Activated naive CD8-positive, alpha-beta T cell treated with anti-CD3 and anti-CD28 coated beads, Interleukin-2, amount 50 U/mL, for 24 hours (primary cell): ENCODE measurements at regions not wholly inside any gene's neighbourhood (a gene's known extent, or its start where the extent isn't known, plus 50 kb on each side); places are given as distances from the start of the nearest gene placed in this dataset.
"Not testable (repeated sequence)": the region's sequence is repeated elsewhere in the genome, so short reads cannot be mapped to it uniquely, and the experiment has no call there.

Experiments
- ATAC-seq: fragments of 150-1000 bp; cut with Tn5 transposase; one replicate; pipeline ENCODE4 v1.10.0; 2021
- DNase-seq: peaks from one replicate; pipeline ENCODE4 v3.0.0; 2021
- H3K27ac Mint-ChIP-seq: one replicate; pipeline ENCODE4 v1.8.0; 2021; ENCODE audit warnings: mild to moderate bottlenecking, mixed read lengths
- H3K27me3 Mint-ChIP-seq: one replicate; pipeline ENCODE4 v1.8.0; 2021; ENCODE audit warnings: mixed read lengths
- H3K36me3 Mint-ChIP-seq: one replicate; pipeline ENCODE4 v1.8.0; 2021; ENCODE audit warnings: low read depth, mixed read lengths
- H3K4me1 Mint-ChIP-seq: one replicate; pipeline ENCODE4 v1.8.0; 2021; ENCODE audit warnings: mixed read lengths
- H3K4me3 Mint-ChIP-seq: one replicate; pipeline ENCODE4 v1.8.0; 2021; ENCODE audit warnings: mild to moderate bottlenecking, moderate library complexity, mixed read lengths
- H3K9me3 Mint-ChIP-seq: one replicate; pipeline ENCODE4 v1.8.0; 2021; ENCODE audit warnings: mixed read lengths

DNA sequence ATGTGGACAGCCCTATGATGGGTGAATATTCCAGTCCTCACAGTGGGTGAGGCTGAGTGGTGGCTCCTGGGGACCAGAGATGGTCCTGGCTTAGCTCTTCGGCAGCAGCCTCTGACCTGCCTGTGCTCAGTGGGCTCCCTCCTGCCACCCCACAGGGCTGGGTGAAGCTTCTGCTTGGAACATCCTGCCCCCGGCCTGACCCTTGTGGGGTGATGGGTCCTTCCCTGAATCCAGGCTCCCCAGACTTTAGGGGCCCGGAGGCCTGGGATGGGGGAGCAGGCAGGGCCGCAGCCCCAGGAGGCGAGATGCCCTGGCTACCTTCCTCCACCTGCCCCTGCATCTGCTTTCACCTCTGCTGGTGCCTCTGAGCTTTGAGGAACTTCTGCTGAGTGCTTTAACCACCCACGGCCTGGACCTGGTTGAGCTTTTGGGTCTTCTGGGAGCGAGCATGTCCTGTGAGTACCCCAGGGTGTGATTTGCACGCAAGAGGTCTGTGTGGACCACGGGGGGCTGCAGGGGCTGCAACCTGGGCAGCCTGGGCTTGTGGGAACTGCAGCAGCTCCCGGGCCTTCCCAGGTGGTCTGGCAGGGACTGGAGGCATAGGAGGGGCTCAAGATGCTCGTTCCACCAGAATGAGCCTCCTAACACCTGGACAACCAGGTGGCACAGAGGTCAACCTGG, 159.5 kb downstream of the KIF26A start:
- no peaks in the 10 kb centered on the region for H3K36me3 Mint-ChIP-seq
- H3K4me1 Mint-ChIP-seq = no peaks in the 10 kb centered on the region
- no peak overlapping the region for H3K27ac Mint-ChIP-seq
- DNase-seq (no peak), ATAC-seq (no peak)
- no peak overlapping the region for H3K4me3 Mint-ChIP-seq
- peaks cover 4% of the 10 kb centered on the region for H3K27me3 Mint-ChIP-seq
- no peaks in the 10 kb centered on the region for H3K9me3 Mint-ChIP-seq

DNA sequence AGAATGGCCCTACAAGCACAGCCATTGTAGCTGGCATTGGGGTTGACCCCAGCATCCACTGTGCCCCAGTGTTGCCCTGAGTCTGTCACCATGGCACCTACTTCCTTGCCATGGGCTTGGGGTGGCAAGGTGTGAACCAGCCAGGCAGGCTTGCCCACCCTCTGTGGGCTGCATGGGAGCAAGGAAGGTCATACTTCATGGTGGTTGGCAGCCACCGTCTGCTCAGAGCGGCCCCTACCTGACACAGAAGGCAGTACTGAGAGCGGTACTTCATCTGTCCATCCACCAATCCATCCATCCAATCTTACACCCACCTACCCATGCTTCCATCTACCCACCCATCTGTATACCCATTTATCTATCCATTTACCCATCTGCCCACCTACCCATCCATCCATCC, 160.1 kb downstream of the KIF26A start:
- DNase-seq (no peak), ATAC-seq (no peak)
- no peak overlapping the region for H3K27ac Mint-ChIP-seq
- no peaks in the 10 kb centered on the region for H3K4me1 Mint-ChIP-seq
- no peaks in the 10 kb centered on the region for H3K36me3 Mint-ChIP-seq
- H3K27me3 Mint-ChIP-seq = peaks cover 4% of the 10 kb centered on the region
- no peaks in the 10 kb centered on the region for H3K9me3 Mint-ChIP-seq
- no peak overlapping the region for H3K4me3 Mint-ChIP-seq

GRCh38 chr14:104299993-104300761, 161.8 kb downstream of the KIF26A start:
- no peaks in the 10 kb centered on the region for H3K4me1 Mint-ChIP-seq
- no peak overlapping the region for H3K4me3 Mint-ChIP-seq
- ATAC-seq (no peak), DNase-seq (no peak)
- H3K27me3 Mint-ChIP-seq = no peaks in the 10 kb centered on the region
- no peaks in the 10 kb centered on the region for H3K36me3 Mint-ChIP-seq
- no peak overlapping the region for H3K27ac Mint-ChIP-seq
- H3K9me3 Mint-ChIP-seq = no peaks in the 10 kb centered on the region

- no peak for ATAC-seq
- H3K4me3 Mint-ChIP-seq = no peak overlapping the region
- H3K36me3 Mint-ChIP-seq = no peaks in the 10 kb centered on the region
- no peaks in the 10 kb centered on the region for H3K27me3 Mint-ChIP-seq
- no peaks in the 10 kb centered on the region for H3K9me3 Mint-ChIP-seq
- H3K27ac Mint-ChIP-seq = no peak overlapping the region
- DNase-seq = no peak
- no peaks in the 10 kb centered on the region for H3K4me1 Mint-ChIP-seq
Observed at GRCh38 chr14:104301731-104302460, 163.5 kb downstream of the KIF26A start.

DNA sequence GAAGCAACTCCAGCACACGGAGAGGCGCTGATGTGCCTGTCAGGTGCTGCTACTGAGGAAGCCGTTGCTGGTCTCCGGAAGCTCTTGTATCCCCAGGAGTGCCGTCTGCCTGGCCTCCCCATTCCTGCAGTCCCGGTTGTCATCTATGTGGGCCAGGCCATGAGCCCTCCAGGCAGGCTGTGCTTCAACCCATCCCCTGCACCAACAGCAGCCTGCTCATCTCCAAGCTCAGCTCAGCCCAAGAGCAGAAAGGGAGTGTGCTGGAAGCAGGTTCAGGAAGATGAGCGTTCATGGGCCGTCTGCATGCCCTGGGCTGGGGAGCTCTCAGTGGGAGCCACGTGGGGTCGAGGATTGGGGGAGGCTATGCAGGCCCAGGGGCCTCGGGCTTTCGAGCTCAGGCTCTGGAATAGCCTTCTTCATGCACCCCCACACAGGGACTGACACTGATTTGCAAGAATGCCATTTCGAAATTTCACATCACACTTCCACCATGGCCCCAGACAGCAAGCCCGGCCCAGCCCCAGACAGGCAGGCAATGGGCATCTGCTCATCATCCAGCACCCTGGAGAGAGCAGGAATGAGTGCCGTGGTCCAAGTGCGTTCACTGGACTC, 164.5 kb downstream of the KIF26A start:
- Mint-ChIP-seq H3K27ac (no peak overlapping the region), H3K4me3 (no peak overlapping the region), H3K4me1 (no peaks in the 10 kb centered on the region), H3K27me3 (no peaks in the 10 kb centered on the region), H3K9me3 (no peaks in the 10 kb centered on the region), H3K36me3 (no peaks in the 10 kb centered on the region)
- ATAC-seq = no peak
- DNase-seq = no peak

- H3K36me3 Mint-ChIP-seq = no peaks in the 10 kb centered on the region
- no peak overlapping the region for H3K4me3 Mint-ChIP-seq
- no peaks in the 10 kb centered on the region for H3K4me1 Mint-ChIP-seq
- no peak for DNase-seq
- H3K27me3 Mint-ChIP-seq = no peaks in the 10 kb centered on the region
- ATAC-seq = no peak
- H3K27ac Mint-ChIP-seq = no peak overlapping the region
- H3K9me3 Mint-ChIP-seq = no peaks in the 10 kb centered on the region
Observed at GRCh38 chr14:104303705-104304425, 165.5 kb downstream of the KIF26A start.

GRCh38 chr14:104304451-104305351, 166.3 kb downstream of the KIF26A start:
- no peaks in the 10 kb centered on the region for H3K4me1 Mint-ChIP-seq
- no peaks in the 10 kb centered on the region for H3K9me3 Mint-ChIP-seq
- no peaks in the 10 kb centered on the region for H3K27me3 Mint-ChIP-seq
- no peaks in the 10 kb centered on the region for H3K36me3 Mint-ChIP-seq
- DNase-seq (no peak), ATAC-seq (no peak)
- H3K27ac Mint-ChIP-seq = no peak overlapping the region
- no peak overlapping the region for H3K4me3 Mint-ChIP-seq

DNA sequence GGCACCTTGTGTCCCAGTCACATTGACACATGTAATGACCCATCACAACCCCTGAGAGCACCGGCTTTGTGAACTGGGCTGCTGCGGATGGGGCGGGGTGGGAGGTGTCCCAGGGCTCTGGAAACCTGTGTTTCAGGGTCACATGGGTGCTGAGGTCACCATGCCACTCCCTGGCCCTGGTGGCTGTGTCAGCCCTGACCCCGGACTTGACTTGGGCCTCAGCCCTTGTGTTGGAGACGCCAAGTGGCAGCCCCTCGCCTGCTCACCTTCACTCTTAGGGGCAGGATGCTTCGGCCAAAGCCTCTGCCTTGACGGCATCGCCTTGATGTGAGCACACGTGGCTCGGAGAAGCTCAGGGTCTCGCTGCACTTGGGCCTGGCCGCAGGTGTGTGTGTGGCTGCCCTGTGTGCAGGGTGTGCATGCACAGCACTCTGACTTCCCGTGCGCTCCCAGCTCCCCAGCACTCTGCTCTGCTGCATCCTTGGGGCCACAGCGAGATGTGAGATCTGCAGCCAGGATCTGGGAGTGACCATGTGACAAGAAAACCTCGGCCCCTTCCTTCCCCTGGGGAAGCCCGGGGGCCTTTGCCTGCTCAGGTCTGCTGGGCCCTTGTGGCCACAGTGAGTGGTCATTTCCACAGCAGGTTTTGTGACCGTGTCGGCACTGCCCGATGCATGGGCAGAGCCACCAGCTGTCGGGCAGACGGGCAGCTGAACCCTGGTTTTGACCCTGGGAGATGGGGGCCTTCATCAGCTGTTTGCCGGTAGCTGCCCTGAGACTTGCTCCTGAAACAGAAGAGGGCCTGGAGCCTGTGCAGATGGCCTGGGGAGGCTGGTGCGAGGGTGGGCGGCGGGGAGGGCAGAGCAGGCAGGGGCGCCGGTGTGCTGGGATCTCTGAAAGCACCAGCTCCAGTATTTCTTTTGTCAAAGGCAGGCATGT, 167.4 kb downstream of the KIF26A start:
- Mint-ChIP-seq H3K36me3 (no peaks in the 10 kb centered on the region), H3K4me3 (no peak overlapping the region), H3K9me3 (no peaks in the 10 kb centered on the region), H3K27me3 (no peaks in the 10 kb centered on the region), H3K27ac (no peak overlapping the region), H3K4me1 (no peaks in the 10 kb centered on the region)
- ATAC-seq = no peak
- no peak for DNase-seq

DNA sequence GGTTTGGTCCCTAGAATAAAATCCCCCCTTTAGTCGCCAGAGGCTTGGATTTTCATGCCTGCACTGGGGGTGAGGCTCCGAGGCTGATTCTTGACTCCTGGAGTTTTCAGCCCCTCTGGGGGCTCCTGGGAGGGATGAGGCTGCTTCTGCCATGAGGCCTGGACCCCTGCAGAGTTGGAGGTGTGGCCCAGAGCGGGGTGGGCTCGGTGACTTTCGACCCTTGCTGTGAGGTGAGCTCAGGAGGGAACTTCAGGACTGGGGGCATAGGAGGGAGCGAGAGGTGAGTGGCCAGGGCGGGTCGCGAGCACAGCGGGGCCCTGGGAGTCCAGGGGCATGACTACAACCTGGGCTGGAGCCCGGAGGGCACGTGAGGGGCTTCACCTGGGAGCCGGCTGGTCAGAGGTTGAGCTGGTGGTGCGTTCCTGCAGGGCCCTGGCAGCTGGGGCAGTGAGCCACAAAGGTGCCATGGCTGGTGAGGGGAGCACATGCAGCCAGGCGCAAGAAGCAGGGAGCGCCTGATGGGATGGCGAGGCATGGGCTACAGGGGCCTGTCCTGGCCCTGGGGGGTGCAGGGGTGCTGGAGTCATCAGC, 168.2 kb downstream of the KIF26A start:
- no peak for ATAC-seq
- Mint-ChIP-seq H3K4me1 (no peaks in the 10 kb centered on the region), H3K36me3 (no peaks in the 10 kb centered on the region), H3K27me3 (no peaks in the 10 kb centered on the region), H3K4me3 (no peak overlapping the region), H3K27ac (no peak overlapping the region), H3K9me3 (peaks cover 6% of the 10 kb centered on the region)
- DNase-seq = no peak

- Mint-ChIP-seq H3K4me3 (no peak overlapping the region), H3K27ac (no peak overlapping the region), H3K9me3 (peaks cover 6% of the 10 kb centered on the region), H3K27me3 (no peaks in the 10 kb centered on the region), H3K4me1 (no peaks in the 10 kb centered on the region), H3K36me3 (no peaks in the 10 kb centered on the region)
- ATAC-seq (no peak), DNase-seq (no peak)
Observed at GRCh38 chr14:104307246-104307626, 168.8 kb downstream of the KIF26A start.

DNA sequence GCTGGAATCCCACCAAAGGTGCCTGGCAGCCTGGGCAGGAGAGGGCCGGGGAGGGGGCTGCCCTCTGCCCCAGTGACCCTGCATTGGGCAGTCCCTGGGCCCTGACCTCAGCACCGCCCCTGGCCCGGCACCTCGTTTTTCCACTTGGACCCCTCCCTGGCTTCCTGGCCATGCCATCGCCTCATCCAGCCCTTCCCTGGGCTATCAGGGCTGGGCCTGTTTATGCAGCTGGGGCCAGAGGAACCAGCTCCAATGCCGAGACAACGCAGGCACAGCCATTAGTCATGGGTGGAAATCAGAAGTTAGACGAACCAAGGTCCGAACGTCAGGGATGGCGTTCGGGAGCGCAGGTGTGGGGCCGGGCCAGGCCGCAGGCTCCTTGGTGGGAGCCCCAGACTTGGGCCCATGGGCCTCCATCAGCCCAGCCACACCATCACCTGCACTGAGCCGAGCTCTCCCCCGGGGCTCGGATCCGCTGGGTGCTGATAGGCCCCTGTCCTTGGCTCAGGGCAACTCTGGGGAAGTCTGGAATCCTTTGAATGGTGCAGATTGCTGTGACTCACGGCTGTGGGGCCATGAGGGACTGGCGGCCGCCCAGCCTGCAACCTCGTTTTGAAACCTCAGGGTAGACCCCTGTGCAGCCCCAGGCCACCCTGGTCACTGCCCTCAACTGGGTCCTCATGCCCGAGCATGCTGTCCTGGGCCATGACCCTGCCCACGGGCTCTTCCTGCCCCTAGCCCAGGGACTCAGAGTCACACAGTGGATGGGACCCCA, 169.4 kb downstream of the KIF26A start:
- peaks cover 6% of the 10 kb centered on the region for H3K9me3 Mint-ChIP-seq
- H3K36me3 Mint-ChIP-seq = no peaks in the 10 kb centered on the region
- H3K4me3 Mint-ChIP-seq = no peak overlapping the region
- H3K27ac Mint-ChIP-seq = no peak overlapping the region
- no peak for DNase-seq
- H3K4me1 Mint-ChIP-seq = no peaks in the 10 kb centered on the region
- no peak for ATAC-seq
- no peaks in the 10 kb centered on the region for H3K27me3 Mint-ChIP-seq

GRCh38 chr14:104308534-104308933, 170.1 kb downstream of the KIF26A start:
- not testable (repeated sequence) for H3K4me3 Mint-ChIP-seq, ATAC-seq, H3K27me3 Mint-ChIP-seq, H3K27ac Mint-ChIP-seq, H3K9me3 Mint-ChIP-seq, DNase-seq, H3K36me3 Mint-ChIP-seq, H3K4me1 Mint-ChIP-seq
